DOHH2 (cell line): ENCODE measurements at regions not wholly inside any gene's neighbourhood (a gene's known extent, or its start where the extent isn't known, plus 50 kb on each side); places are given as distances from the start of the nearest gene placed in this dataset.

Source experiments
- H3F3A ChIP-seq: fragments of 200-600 bp; sonication (generic), shearing (Covaris generic); 2 replicates; pipeline ENCODE4 v1.6.0; 2016; ENCODE audit warnings: antibody characterized with exemption, mild to moderate bottlenecking; ENCODE audit not compliant: control insufficient read depth, insufficient read depth
- H3K27ac ChIP-seq: fragments of 200-600 bp; sonication (generic); 2 replicates; pipeline ENCODE4 v1.5.1; 2014; ENCODE audit warnings: low read depth, mild to moderate bottlenecking, low read length, moderate library complexity
- H3K27me3 ChIP-seq: fragments of 200-600 bp; sonication (generic); 2 replicates; pipeline ENCODE4 v1.6.1; 2014; ENCODE audit warnings: mild to moderate bottlenecking, low read length, mixed read lengths; ENCODE audit not compliant: control insufficient read depth
- H3K36me3 ChIP-seq: fragments of 200-600 bp; sonication (generic); 2 replicates; pipeline ENCODE4 v1.6.1; 2014; ENCODE audit warnings: mild to moderate bottlenecking, low read length, moderate library complexity, mixed read lengths; ENCODE audit not compliant: control insufficient read depth
- H3K4me1 ChIP-seq: fragments of 200-600 bp; sonication (generic); 2 replicates; pipeline ENCODE4 v1.6.1; 2014; ENCODE audit warnings: mild to moderate bottlenecking, low read length, mixed read lengths; ENCODE audit not compliant: control insufficient read depth
- H3K4me2 ChIP-seq: fragments of 200-600 bp; sonication (generic); 2 replicates; pipeline ENCODE4 v1.6.0; 2014; ENCODE audit warnings: mild to moderate bottlenecking, low read length, moderate library complexity
- H3K4me3 ChIP-seq: fragments of 200-600 bp; sonication (generic); 2 replicates; pipeline ENCODE4 v1.5.1; 2014; ENCODE audit warnings: mild to moderate bottlenecking, low read length, mixed read lengths
- H3K79me2 ChIP-seq: fragments of 200-600 bp; sonication (generic); 2 replicates; pipeline ENCODE4 v1.6.1; 2014; ENCODE audit warnings: mild to moderate bottlenecking, low read length, mixed read lengths; ENCODE audit not compliant: control insufficient read depth
- H3K9me2 ChIP-seq: fragments of 200-600 bp; sonication (generic); replicated peaks from 2 replicates; pipeline ENCODE4 v1.6.1; 2014; ENCODE audit warnings: mild to moderate bottlenecking, low read length, mixed read lengths; ENCODE audit not compliant: control insufficient read depth
- H3K9me3 ChIP-seq: fragments of 200-600 bp; sonication (generic); 2 replicates; pipeline ENCODE4 v1.6.1; 2014; ENCODE audit warnings: antibody characterized with exemption, low read length, mixed read lengths; ENCODE audit not compliant: control insufficient read depth, insufficient read depth
- H4K20me1 ChIP-seq: fragments of 200-600 bp; sonication (generic); 2 replicates; pipeline ENCODE4 v1.6.0; 2014; ENCODE audit warnings: low read depth, mild to moderate bottlenecking, antibody characterized with exemption, low read length, moderate library complexity; ENCODE audit not compliant: control insufficient read depth, insufficient read depth
- CTCF ChIP-seq: fragments of 200-600 bp; sonication (generic); IDR thresholded peaks from one replicate; pipeline ENCODE4 v1.5.1; 2014; ENCODE audit warnings: antibody characterized with exemption, mild to moderate bottlenecking, low read depth, low read length; ENCODE audit not compliant: poor library complexity, severe bottlenecking
- EZH2phosphoT487 ChIP-seq: fragments of 200-600 bp; sonication (generic); IDR thresholded peaks from 2 replicates; pipeline ENCODE4 v1.6.1; 2017; ENCODE audit warnings: borderline replicate concordance, mild to moderate bottlenecking, antibody characterized with exemption, low read length, moderate library complexity, mixed read lengths

DNA sequence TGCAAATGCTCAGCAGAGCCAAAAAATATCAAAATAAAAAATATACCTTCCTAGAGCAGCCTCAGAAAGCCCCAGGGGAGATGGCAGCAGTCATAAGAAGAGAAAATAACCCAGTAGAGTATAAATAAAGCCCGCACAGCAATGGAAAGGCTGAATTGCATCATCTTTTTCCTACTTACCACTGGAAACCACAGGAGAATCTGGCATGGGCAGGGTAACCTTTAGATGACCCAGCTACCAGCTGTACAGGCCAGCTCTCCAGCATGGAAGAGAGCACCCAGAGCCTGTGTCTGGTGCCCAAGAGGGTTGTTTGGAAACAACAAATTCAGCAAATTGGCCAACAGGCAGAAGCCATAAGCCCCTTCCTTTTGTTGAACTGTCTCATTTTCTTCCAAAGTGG, 253.1 kb downstream of the OMA1 start:
- Histone ChIP-seq H3K9me2 (no peaks in the 10 kb centered on the region), H3K27ac (no peak overlapping the region), H4K20me1 (no peaks in the 10 kb centered on the region), H3K27me3 (no peaks in the 10 kb centered on the region), H3K9me3 (no peaks in the 10 kb centered on the region), H3K79me2 (no peaks in the 10 kb centered on the region), H3K36me3 (no peaks in the 10 kb centered on the region), H3K4me2 (no peak overlapping the region), H3F3A (no peaks in the 10 kb centered on the region), H3K4me3 (no peak overlapping the region), H3K4me1 (no peaks in the 10 kb centered on the region)
- TF ChIP-seq EZH2phosphoT487 (no peak), CTCF (no peak)

DNA sequence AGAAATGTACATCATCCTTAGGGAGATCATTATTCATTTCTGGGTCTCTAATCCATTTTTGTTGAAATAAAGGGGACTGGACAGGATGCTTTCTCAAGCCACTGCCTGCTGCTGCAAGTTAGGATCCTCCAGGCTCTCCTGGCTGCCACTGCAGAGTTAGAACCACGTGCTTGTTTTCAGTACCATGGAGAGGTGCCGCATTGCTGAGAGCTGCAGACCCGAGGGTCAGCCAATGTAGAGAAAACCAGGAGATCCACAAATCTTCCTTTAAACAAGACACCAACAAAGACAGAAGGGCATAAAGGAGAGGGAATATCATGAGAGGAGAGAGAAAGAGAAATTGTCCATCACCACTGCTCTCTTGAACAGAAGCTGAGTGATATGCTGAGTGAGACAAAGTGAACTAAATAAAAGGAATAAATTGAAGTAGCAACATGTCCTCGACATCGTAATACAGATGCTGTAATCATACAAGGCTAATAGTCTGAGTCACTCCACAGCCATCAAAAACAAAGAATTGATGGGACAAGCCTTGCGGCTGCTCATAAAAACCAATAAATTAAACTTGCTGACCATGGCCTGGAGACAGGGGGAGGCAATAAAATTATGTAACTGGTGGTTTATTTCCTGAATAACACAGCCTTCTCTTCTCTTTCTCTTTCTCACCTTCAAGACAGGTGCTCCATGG, 255.7 kb downstream of the OMA1 start:
- TF ChIP-seq EZH2phosphoT487 (no peak), CTCF (no peak)
- Histone ChIP-seq H3K9me3 (no peaks in the 10 kb centered on the region), H3K4me1 (no peaks in the 10 kb centered on the region), H3F3A (no peaks in the 10 kb centered on the region), H3K4me3 (no peak overlapping the region), H3K27ac (no peak overlapping the region), H4K20me1 (no peaks in the 10 kb centered on the region), H3K79me2 (no peaks in the 10 kb centered on the region), H3K27me3 (no peaks in the 10 kb centered on the region), H3K9me2 (no peaks in the 10 kb centered on the region), H3K36me3 (no peaks in the 10 kb centered on the region), H3K4me2 (no peak overlapping the region)

GRCh38 chr1:58288624-58289142, 257.8 kb downstream of the OMA1 start:
- TF ChIP-seq CTCF (no peak), EZH2phosphoT487 (no peak)
- Histone ChIP-seq H3K4me1 (no peaks in the 10 kb centered on the region), H3K9me3 (no peaks in the 10 kb centered on the region), H3K9me2 (no peaks in the 10 kb centered on the region), H3K79me2 (no peaks in the 10 kb centered on the region), H3K4me2 (no peak overlapping the region), H3K4me3 (no peak overlapping the region), H3K36me3 (no peaks in the 10 kb centered on the region), H3F3A (no peaks in the 10 kb centered on the region), H3K27me3 (no peaks in the 10 kb centered on the region), H3K27ac (no peak overlapping the region), H4K20me1 (no peaks in the 10 kb centered on the region)
